ENCODE measurements at regions not wholly inside any gene's neighbourhood (a gene's known extent, or its start where the extent isn't known, plus 50 kb on each side); places are given as distances from the start of the nearest gene placed in this dataset.

DNA sequence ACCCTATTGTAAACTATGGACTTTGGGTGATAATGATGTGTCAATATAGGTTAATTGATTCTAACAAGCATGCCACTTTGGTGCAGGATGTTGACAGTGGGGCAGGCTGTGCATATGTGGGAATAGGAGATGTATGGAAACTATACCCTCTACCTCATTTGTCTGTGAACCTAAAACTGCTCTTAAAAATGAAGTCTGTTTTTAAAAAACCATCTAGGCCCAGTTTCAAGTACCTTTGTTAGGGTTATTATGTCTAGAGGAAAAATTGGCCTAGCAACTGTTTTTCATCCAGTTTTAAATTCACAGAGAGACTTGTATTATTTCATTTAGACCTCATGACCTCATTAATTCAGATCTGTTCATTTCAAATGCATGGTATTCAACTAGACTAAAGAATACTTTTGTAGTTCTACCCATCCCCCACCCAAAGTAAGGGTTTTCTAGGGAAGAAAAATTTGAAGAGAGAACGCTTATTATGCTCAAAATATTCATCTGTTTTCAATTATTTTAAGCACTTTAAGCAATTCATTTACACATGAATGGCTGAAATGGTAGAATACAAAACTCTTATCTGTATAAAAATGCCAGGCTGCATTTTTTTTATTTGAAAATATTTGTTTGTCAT lies 1781.9 kb upstream of the MIR17HG start (continued):
- TF ChIP-seq, protein P1, sequence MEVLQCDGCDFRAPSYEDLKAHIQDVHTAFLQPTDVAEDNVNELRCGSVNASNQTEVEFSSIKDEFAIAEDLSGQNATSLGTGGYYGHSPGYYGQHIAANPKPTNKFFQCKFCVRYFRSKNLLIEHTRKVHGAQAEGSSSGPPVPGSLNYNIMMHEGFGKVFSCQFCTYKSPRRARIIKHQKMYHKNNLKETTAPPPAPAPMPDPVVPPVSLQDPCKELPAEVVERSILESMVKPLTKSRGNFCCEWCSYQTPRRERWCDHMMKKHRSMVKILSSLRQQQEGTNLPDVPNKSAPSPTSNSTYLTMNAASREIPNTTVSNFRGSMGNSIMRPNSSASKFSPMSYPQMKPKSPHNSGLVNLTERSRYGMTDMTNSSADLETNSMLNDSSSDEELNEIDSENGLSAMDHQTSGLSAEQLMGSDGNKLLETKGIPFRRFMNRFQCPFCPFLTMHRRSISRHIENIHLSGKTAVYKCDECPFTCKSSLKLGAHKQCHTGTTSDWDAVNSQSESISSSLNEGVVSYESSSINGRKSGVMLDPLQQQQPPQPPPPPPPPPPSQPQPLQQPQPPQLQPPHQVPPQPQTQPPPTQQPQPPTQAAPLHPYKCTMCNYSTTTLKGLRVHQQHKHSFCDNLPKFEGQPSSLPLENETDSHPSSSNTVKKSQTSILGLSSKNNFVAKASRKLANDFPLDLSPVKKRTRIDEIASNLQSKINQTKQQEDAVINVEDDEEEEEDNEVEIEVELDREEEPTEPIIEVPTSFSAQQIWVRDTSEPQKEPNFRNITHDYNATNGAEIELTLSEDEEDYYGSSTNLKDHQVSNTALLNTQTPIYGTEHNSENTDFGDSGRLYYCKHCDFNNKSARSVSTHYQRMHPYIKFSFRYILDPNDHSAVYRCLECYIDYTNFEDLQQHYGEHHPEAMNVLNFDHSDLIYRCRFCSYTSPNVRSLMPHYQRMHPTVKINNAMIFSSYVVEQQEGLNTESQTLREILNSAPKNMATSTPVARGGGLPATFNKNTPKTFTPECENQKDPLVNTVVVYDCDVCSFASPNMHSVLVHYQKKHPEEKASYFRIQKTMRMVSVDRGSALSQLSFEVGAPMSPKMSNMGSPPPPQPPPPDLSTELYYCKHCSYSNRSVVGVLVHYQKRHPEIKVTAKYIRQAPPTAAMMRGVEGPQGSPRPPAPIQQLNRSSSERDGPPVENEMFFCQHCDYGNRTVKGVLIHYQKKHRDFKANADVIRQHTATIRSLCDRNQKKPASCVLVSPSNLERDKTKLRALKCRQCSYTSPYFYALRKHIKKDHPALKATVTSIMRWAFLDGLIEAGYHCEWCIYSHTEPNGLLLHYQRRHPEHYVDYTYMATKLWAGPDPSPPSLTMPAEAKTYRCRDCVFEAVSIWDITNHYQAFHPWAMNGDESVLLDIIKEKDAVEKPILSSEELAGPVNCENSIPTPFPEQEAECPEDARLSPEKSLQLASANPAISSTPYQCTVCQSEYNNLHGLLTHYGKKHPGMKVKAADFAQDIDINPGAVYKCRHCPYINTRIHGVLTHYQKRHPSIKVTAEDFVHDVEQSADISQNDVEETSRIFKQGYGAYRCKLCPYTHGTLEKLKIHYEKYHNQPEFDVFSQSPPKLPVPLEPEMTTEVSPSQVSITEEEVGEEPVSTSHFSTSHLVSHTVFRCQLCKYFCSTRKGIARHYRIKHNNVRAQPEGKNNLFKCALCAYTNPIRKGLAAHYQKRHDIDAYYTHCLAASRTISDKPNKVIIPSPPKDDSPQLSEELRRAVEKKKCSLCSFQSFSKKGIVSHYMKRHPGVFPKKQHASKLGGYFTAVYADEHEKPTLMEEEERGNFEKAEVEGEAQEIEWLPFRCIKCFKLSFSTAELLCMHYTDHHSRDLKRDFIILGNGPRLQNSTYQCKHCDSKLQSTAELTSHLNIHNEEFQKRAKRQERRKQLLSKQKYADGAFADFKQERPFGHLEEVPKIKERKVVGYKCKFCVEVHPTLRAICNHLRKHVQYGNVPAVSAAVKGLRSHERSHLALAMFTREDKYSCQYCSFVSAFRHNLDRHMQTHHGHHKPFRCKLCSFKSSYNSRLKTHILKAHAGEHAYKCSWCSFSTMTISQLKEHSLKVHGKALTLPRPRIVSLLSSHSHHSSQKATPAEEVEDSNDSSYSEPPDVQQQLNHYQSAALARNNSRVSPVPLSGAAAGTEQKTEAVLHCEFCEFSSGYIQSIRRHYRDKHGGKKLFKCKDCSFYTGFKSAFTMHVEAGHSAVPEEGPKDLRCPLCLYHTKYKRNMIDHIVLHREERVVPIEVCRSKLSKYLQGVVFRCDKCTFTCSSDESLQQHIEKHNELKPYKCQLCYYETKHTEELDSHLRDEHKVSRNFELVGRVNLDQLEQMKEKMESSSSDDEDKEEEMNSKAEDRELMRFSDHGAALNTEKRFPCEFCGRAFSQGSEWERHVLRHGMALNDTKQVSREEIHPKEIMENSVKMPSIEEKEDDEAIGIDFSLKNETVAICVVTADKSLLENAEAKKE (CRISPR knock-in tag; IDR thresholded peaks at IDR 0.05): no peak
- TF ChIP-seq, protein P2, sequence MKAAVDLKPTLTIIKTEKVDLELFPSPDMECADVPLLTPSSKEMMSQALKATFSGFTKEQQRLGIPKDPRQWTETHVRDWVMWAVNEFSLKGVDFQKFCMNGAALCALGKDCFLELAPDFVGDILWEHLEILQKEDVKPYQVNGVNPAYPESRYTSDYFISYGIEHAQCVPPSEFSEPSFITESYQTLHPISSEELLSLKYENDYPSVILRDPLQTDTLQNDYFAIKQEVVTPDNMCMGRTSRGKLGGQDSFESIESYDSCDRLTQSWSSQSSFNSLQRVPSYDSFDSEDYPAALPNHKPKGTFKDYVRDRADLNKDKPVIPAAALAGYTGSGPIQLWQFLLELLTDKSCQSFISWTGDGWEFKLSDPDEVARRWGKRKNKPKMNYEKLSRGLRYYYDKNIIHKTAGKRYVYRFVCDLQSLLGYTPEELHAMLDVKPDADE (IDR thresholded peaks at IDR 0.05): no peak
- TF ChIP-seq STAT1 (IDR thresholded peaks at IDR 0.05; ENCODE audit: unreplicated experiment) (no peak), ZNF114 (CRISPR knock-in tag; IDR thresholded peaks at IDR 0.05) (no peak), CREB1 (CRISPR knock-in tag; IDR thresholded peaks at IDR 0.05; ENCODE audit: low read depth) (no peak), ZNF331 (CRISPR knock-in tag; IDR thresholded peaks at IDR 0.05; ENCODE audit: low read depth) (no peak), JUNB (IDR thresholded peaks at IDR 0.05; ENCODE audit: unreplicated experiment) (no peak), EZH2 (IDR thresholded peaks at IDR 0.05; ENCODE audit: low read depth, unreplicated experiment) (no peak)

DNA sequence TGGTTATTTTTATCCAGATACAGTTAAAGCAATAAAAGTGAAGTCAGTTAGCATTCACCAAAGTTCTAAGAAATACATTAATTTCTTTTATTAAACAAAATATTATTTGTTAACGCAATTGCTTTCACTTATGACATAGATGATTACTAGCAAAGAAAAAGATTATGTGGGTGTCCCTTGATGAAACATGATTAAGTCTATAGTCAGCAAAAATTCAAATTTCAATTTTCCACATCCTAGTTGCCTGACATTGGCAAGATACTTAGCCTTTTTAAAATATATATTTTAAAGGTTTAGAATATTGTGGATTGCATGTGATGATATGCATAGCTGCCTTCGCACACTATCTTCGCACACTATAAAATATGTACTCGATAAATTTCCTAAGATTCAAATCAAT lies 1780.5 kb upstream of the MIR17HG start:
- Histone ChIP-seq H3K9me2 (ENCODE audit: insufficient read depth) (no peaks in the 10 kb centered on the region), H2AFZ (no peak overlapping the region), H3K4me3 (no peak overlapping the region), H3K36me3 (ENCODE audit: insufficient read depth) (no peaks in the 10 kb centered on the region), H3K4me2 (no peak overlapping the region), H4K20me1 (replicated peaks; ENCODE audit: insufficient read depth) (no peaks in the 10 kb centered on the region), H3F3A (replicated peaks; ENCODE audit: low read depth) (no peaks in the 10 kb centered on the region), H3K79me2 (replicated peaks; ENCODE audit: insufficient read depth) (no peaks in the 10 kb centered on the region), H3K4me1 (ENCODE audit: insufficient read depth) (no peaks in the 10 kb centered on the region), H3K27ac (ENCODE audit: low read depth) (no peak overlapping the region), H3K27me3 (ENCODE audit: insufficient read depth) (no peaks in the 10 kb centered on the region)
- Mint-ChIP-seq H3K4me3 (no peak overlapping the region), H3K4me1 (no peaks in the 10 kb centered on the region), H3K27me3 (ENCODE audit: insufficient read depth, low read depth, poor library complexity) (no peaks in the 10 kb centered on the region), H3K9me3 (peaks cover 18% of the 10 kb centered on the region), H3K36me3 (ENCODE audit: low read depth) (peaks cover 16% of the 10 kb centered on the region), H3K27ac (no peak overlapping the region)
- DNase-seq (ENCODE audit: low spot score): no peak
- ATAC-seq: no peak
- TF ChIP-seq, protein P3, sequence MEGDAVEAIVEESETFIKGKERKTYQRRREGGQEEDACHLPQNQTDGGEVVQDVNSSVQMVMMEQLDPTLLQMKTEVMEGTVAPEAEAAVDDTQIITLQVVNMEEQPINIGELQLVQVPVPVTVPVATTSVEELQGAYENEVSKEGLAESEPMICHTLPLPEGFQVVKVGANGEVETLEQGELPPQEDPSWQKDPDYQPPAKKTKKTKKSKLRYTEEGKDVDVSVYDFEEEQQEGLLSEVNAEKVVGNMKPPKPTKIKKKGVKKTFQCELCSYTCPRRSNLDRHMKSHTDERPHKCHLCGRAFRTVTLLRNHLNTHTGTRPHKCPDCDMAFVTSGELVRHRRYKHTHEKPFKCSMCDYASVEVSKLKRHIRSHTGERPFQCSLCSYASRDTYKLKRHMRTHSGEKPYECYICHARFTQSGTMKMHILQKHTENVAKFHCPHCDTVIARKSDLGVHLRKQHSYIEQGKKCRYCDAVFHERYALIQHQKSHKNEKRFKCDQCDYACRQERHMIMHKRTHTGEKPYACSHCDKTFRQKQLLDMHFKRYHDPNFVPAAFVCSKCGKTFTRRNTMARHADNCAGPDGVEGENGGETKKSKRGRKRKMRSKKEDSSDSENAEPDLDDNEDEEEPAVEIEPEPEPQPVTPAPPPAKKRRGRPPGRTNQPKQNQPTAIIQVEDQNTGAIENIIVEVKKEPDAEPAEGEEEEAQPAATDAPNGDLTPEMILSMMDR (conservative IDR thresholded peaks at IDR 0.05; ENCODE audit: low read depth in 2 of 2): no peak
- TF ChIP-seq EZH2 (IDR thresholded peaks at IDR 0.05; ENCODE audit: low read depth, unreplicated experiment) (no peak), POLR2AphosphoS5 (IDR thresholded peaks at IDR 0.05; ENCODE audit: low read depth) (no peak), NANOG (IDR thresholded peaks at IDR 0.05; ENCODE audit: borderline replicate concordance) (no peak), CREB1 (CRISPR knock-in tag; IDR thresholded peaks at IDR 0.05; ENCODE audit: low read depth) (no peak), STAT1 (IDR thresholded peaks at IDR 0.05; ENCODE audit: unreplicated experiment) (no peak), JUNB (IDR thresholded peaks at IDR 0.05; ENCODE audit: unreplicated experiment) (no peak)
- TF ChIP-seq, protein P4, sequence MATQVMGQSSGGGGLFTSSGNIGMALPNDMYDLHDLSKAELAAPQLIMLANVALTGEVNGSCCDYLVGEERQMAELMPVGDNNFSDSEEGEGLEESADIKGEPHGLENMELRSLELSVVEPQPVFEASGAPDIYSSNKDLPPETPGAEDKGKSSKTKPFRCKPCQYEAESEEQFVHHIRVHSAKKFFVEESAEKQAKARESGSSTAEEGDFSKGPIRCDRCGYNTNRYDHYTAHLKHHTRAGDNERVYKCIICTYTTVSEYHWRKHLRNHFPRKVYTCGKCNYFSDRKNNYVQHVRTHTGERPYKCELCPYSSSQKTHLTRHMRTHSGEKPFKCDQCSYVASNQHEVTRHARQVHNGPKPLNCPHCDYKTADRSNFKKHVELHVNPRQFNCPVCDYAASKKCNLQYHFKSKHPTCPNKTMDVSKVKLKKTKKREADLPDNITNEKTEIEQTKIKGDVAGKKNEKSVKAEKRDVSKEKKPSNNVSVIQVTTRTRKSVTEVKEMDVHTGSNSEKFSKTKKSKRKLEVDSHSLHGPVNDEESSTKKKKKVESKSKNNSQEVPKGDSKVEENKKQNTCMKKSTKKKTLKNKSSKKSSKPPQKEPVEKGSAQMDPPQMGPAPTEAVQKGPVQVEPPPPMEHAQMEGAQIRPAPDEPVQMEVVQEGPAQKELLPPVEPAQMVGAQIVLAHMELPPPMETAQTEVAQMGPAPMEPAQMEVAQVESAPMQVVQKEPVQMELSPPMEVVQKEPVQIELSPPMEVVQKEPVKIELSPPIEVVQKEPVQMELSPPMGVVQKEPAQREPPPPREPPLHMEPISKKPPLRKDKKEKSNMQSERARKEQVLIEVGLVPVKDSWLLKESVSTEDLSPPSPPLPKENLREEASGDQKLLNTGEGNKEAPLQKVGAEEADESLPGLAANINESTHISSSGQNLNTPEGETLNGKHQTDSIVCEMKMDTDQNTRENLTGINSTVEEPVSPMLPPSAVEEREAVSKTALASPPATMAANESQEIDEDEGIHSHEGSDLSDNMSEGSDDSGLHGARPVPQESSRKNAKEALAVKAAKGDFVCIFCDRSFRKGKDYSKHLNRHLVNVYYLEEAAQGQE (IDR thresholded peaks at IDR 0.05; ENCODE audit: unreplicated experiment): no peak

Measured in GM23338 (cell line).